ENCODE measurements at regions not wholly inside any gene's neighbourhood (a gene's known extent, or its start where the extent isn't known, plus 50 kb on each side); places are given as distances from the start of the nearest gene placed in this dataset.

DNA sequence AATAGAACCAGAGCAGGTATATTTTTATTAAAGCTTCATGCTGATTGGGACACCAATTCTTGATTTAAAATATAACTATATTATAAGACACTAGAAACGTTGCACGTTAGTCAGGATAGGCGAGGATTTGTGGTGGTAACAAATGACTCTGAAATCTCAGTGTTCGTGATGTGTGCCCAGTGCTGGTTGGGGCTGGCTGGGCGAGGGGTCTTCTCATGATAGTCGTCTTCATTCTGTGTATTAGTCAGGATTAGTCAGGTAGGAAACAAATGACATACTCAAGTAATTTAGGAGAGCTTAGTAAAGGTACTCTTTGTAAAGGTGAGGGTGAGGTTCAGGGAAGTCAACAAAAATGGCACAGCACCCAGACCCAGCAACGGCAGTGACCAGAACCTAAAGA lies 73.9 kb upstream of the HIF1A start:
- intact Hi-C loops (cut with DNase I), result no loop called here
- ATAC-seq (ENCODE audit: poor library complexity) (no peak), DNase-seq (no peak)

DNA sequence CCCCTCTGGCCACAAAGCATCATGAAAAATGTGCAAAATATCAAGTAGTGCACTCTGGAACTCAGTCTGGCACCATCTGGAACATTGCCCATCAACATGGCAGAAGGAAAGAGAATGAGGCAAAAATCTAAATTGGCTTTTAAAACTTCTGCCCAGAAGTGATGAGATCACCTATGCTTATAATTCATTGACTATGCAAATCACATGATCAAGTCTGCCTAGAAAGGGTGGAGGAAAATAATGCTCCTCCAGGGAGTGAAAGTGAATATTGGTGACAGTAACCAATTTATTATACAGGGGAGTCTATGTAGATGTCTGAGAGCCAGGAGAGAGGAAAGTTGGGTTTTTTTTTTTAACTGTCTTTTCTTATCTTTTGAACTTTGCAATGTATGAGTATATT lies 73.3 kb upstream of the HIF1A start:
- ATAC-seq (ENCODE audit: poor library complexity), result no peak
- intact Hi-C loops (cut with DNase I), result no loop called here
- no peak for DNase-seq

DNA sequence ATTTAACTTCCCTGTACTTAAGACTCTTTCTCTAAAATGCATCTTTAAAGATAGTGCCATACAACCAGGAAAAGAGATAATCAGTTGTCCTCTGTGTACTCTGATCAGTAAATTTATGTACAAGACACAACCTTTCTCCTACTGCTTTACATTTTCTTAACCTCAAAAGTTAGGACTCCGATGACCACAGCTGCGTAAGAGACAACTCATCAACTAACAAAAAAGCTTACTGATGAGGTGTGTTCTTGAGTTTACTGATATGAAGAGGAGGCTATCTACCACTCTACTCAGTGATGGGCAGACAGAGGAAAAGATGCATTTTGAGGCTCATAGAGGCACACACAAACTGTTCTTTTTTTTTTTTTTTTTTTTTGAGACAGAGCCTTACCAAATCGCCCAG lies 71.4 kb upstream of the HIF1A start:
- intact Hi-C loops (cut with DNase I), result no loop called here
- ATAC-seq (ENCODE audit: poor library complexity) (no peak), DNase-seq (no peak)

DNA sequence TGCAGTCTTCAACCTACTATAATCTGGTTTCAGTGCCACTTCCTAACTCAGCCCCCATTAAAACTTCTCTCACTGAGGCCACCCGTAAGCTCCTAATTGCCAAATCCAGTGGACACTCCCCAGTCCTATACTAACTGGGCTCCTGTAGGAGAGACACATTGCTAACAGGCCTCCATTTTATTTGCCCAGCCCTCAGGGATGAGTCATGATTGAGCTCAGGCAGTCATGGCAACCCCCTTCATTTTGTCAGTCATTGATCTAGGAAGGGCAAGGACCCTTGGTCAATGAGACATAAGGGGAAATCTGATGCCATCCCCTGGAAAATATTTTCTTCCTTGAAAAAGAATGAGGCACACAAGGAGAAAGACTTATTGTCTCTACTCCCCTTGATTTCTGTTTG lies 70.1 kb upstream of the HIF1A start:
- intact Hi-C loops (cut with DNase I), result no loop called here
- DNase-seq (no peak), ATAC-seq (ENCODE audit: poor library complexity) (no peak)

DNA sequence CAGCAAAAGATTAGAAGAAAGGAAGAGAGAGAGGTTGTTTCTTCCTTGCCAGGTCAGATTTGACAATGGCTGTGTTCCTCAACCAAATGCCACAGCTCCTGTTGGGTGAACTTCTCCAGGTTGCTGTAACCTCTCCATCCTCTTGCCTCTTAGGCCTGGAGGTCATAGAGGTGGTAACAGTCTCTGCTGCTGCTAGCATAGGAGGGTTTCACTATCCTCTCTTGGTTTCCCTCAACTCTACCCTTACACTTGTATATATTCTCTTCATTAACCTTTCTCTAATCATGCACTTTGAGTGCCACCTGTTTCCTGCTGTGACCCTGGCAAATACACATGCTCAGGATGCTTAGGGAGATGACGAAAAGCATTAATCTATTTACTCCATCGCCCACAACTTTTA lies 67.7 kb upstream of the HIF1A start:
- ATAC-seq (ENCODE audit: poor library complexity) (no peak), DNase-seq (no peak)
- intact Hi-C loops (cut with DNase I), result no loop called here

DNA sequence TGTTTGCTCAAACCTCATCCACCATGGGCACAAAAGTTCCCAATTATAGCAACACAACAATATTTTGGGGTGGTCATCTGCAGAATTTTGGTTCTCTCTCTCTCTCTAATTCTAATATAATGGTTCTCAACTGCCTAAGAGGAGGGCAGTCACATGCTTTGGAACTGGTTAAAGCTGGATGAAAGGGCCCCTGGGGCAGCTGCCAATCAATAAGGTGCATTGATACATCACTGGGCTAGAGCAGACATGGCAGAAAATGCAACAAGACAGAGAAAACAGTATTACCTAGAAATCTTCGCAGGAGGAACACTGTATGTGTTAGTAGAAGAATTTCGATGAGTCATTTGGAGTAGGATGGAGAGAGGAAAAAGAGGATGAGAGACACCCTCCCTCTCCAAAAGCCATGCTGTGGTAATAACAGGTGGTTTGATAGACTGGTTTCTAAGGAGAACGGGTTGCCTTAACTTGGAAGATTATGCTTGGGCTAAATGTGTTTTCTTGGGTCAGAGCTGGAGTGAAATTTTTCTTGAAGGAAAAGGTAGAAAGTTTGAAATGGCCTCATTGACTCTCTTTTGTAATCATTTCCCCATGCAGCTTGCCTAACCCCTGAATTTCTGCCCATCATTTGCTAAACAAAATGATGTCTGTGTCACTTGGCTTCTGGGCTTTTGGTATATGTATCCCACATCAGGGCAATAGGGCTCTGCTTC lies 67.1 kb upstream of the HIF1A start:
- DNase-seq (no peak), ATAC-seq (ENCODE audit: poor library complexity) (no peak)
- intact Hi-C loops (cut with DNase I), result no loop called here

DNA sequence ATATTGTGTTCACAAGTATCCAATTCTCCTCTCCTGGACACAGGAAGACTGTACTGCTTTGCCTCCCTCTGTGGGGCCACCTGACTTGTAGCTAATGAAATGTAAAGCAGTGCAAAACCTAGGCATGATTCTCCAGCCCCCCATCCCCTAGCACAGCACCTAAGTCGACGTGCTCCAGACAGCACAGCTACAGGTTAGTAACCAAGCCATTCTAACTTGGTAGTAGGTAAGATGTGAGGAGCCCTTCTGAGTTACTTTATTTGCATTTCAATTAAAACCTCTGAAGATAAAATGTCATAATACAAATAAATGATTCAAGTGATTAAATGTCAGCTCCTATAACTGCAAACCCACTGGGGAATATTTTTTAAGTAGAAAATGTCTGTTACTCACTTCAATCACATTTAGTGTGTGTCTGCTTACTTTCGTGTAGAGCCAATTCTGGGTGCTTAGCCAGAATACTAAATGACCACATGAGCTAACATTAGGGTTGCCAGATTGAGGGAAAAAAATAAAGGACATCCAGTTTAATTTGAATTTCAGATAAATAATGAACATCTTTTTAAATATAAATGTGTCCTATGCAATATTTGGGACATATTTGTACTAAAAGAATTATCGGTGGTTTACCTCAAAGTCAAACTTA lies 64.8 kb upstream of the HIF1A start:
- ATAC-seq (ENCODE audit: poor library complexity), result no peak
- intact Hi-C loops (cut with DNase I), result no loop called here
- no peak for DNase-seq

DNA sequence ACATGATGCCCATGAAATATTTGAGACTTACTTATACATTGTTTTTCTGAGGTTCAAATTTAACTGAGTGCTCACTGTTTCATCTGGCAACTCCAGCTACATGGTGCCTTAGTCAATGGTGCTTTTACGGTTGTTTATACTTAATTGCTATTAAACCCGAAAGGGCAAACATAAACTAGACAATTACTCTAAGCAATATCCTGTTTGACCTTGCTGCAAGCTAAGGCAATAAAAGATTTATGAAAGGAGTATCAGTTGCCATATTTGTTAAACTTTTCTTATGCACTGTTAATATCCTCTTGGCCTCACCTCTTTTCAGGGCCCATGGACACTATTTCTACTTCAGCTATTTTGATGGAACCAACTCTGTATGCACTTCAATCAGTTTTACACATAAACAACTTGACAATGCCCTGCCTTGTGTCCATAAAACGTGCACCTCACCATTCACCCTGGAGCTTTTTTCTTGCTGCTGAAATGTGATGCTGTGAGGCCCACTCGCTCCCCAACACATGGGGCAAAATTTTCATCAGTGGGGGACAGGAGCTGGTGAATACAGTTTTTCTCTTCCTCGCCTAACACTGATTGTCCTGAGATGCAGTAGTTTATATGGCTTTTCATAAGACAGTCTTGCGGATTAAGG lies 64.1 kb upstream of the HIF1A start:
- DNase-seq (no peak), ATAC-seq (ENCODE audit: poor library complexity) (no peak)
- intact Hi-C loops (cut with DNase I), result no loop called here

DNA sequence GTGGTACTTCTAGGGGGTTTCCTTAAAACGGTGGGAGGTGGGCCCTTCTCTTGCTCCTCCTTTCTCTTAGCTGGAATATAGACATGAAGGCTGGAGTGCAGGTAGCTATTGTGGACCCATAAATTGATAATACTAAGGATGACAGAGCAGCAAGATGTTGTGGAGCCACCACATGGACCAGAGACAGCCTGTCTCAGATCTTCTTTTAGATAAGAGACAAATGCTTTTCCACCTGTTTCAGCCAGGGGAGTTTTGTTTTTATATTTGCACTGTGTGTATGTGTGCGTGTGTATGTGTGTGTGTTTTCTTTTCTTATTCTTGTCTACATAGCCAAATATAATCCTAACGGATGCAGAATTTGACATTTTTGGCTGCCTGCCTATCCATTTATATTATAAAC lies 62.9 kb upstream of the HIF1A start:
- no peak for ATAC-seq (ENCODE audit: poor library complexity)
- DNase-seq, result no peak
- intact Hi-C loops (cut with DNase I), result no loop called here

DNA sequence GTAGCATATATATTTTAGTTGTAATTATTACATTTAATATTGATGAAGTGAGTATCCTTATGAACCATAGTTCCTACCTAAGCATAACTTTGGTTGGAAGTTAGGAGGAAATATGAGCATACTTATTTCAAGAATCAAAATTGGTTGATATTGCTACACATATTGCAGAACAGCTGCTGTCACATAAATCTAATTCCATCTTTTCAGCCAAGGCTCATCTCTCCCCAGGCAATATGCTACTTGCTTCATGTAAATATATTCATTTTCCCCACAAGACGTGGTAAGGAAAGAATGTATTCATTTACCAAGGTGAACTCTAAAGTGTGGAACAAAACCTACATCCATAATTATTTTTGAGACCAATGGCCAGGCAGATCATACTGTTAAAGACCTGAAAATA lies 62.5 kb upstream of the HIF1A start:
- no peak for DNase-seq
- ATAC-seq (ENCODE audit: poor library complexity), result no peak
- intact Hi-C loops (cut with DNase I), result no loop called here

DNA sequence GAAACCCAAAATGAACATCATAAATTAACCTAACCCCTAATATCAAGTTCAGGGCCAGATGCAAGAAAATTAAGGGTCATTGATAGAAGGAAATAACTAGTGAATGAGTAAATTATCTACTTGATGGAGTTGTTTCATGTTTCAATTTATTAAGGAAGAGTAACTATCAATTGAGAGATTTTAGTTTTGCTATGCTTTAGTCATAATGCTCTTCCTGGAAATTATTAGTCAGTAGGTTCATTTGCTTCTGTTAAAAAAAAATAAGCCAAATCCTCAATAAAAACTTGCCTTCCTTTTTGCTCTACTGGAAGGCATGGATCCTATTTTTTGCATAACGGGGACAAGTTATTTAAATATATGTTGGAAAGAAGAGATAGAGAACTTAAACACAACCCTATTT lies 59.0 kb upstream of the HIF1A start:
- intact Hi-C loops (cut with DNase I), result no loop called here
- ATAC-seq (ENCODE audit: poor library complexity) (no peak), DNase-seq (no peak)

DNA sequence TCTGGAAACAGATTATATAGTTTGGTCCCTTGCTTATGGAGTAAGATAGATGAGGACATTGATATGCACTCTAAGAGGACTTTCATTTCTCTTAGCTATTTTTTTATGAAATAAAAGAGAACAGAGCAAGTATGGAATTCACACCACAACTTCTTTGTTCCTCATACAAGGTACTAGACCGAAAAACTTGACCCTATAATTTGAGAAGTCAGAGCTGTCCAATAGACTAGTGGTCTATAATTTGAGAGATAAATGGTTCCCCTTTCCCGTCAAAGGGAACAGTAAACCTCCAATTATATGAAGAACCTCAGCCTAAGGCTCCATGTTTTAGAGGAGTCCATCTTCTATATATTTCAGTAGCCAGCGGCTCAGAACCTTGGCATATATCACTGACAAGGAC lies 58.5 kb upstream of the HIF1A start:
- DNase-seq, result no peak
- intact Hi-C loops (cut with DNase I), result no loop called here
- no peak for ATAC-seq (ENCODE audit: poor library complexity)

DNA sequence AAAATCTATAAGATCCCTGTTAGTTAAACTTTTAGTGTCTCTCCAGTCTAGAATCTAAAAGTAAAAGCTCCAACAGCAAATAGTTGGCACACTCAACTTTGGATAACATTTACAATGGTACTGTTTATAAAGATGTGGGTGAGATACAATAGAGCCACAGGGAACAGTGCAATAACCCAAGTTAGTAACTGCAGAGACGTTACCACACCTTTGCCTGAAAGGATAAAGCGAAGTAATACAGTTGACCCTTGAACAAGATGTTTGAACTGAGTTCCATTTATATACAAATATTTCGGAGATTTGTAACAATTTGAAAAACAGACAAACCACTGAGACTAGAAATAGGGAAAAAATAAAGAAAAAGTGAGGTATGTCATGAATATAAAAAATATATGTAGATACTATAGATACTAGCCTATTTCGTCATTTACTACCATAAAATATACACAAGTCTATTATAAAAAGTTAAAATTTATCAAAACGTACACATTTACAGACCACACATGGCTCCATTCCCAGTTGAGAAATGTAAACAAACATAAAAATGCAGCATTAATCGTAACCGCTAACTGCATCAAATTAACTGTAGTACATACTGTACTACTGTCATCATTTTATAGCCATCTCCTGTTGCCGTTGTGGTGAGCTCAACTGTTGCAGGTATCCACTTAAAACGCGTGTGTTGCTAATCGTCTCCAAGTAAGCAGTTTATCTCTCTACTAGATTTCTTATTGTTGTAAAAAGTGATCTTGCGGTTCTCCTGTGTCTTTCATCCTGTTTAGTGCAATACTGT lies 56.5 kb upstream of the HIF1A start:
- intact Hi-C loops (cut with DNase I), result no loop called here
- no peak for ATAC-seq (ENCODE audit: poor library complexity)

DNA sequence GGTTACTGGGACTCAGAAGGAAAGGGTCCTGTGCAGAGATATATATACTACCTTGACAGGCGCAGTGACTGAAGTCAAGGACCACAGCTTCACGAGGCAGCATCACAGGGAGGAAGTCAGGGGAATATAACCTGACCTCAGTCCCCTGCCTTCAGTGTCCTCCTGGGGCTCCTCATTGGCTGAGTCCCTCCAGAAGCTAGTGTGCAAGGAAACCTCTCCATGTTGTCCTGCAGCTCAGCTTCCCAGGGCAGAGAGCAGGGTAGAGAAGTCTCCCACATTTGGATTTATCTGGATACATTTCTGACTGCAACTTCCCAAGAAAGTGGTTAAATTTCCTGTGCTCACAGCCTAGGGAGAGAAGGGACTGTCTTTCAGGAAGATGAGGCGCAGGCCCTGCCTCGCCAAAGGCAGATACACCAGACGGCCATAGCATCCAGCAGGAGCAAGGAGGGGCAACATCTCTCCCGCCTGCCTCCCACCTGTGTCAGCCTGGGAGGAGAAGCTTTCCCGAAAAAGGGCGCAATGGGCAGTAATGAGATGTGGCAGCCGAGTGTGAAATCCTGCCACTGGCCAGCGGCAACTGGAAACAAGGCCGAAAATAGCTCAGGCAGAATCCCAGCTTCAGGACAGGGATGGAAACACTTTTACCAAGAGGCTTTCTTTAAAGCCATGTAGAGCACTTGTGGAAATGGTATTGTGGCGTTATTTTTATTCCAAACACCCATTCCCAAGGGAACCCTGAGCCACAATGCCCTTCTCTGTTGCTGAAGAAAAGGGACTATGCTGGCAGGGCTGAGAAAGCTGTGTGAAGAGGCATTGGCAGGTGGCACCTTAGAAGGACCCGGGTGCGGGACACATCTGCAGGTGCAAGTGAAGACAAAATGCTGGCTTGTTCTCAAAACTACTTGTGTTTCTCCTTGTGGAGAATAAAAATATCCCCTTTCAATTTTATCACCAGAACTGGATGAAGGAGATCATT lies 54.9 kb upstream of the HIF1A start:
- intact Hi-C loops (cut with DNase I), result no loop called here
- ATAC-seq (ENCODE audit: poor library complexity) (peak; percentile 83), DNase-seq (no peak)

More for the DNA sequence above, 56.5 kb upstream of the HIF1A start:
- DNase-seq, result no peak

DNA sequence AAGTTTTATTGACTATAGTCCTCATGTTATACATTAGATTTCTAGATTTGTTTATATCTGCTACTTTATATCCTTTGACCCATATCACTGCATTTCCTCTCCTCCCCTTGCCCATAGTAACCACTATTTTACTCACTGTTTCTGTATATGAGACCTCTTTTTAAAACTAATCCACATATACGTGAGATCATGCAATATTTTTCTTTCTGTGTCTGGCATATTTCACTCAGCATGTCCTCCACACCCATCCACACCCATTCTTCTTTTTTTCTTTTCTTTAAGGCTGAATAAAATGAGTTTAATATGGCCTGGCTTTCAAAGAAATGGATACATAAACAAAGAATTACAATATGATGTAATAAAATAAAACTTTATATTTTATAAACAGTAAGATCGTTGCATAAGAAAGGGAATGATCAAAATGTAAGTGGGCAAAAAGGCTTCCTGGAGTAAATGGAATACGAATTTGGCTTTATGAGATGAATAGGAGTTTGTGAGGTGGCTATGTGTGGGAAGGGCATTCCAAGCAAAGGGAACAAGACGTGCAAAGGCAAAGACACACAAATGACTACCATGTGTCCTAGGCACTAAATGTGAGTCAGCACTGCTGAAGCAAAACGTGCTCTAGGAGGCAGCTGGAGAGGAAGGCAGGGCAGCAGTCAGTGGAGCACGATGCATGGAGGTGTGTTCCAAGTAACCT lies 53.2 kb upstream of the HIF1A start:
- intact Hi-C loops (cut with DNase I), result no loop called here

DNA sequence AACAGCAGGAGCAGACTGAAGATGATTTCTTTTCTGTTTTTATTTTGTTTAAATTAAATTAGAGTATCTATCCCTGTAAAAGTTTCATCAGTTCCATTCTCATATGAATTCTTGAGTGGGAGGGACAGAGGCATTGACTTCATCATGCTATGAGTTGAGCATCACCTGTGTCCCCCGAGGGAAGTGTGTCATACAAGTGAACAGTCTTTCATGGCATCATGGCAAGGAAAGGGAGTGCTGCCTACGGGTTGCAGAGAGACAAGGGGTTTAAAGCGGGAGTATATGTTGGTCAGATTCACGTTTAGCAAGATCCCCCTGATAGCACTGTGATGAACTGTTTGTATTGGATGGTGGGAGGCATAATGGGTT lies 52.7 kb upstream of the HIF1A start:
- intact Hi-C loops (cut with DNase I), result no loop called here
- no peak for DNase-seq
- no peak for ATAC-seq (ENCODE audit: poor library complexity)

More for the DNA sequence above, 53.2 kb upstream of the HIF1A start:
- DNase-seq (no peak), ATAC-seq (ENCODE audit: poor library complexity) (no peak)

DNA sequence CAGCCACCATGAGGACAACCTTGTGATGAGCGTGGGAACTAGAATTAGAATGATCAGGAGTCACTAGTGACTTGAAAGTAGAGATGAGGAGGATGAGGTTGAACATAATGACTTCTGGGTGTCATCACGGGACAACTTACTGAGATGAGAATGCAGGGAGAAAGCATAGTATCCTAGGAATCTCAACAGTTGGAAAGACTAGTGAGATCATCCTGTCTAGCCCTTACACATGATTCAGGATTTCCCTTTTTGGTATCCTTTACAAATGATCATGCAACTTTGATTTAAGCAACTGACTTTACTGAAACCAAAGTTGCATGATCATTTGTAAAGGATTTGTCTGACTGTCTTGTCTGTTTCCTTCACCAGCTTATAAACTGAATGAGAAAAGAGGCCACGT lies 51.8 kb upstream of the HIF1A start:
- intact Hi-C loops (cut with DNase I), result no loop called here
- DNase-seq, result no peak
- ATAC-seq (ENCODE audit: poor library complexity), result no peak

DNA sequence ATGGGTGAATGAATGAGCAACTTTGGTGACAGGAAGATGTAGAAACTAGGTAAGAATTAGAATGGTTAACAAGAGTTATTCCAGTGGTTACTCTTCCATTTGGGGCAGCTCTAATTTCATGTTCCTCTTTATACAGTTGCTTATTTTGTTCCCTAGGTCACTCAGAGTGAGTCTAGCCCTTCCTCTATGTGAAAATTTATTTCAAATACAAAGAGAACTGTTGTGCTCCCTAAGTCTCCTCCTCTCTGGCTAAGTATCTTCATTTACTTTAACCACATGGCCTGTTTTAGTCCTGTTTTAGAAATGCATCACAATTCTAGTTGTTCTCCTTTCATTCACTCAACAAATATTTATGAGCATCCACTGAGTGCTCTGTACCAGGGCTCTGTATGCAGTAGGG lies 51.1 kb upstream of the HIF1A start:
- ATAC-seq (ENCODE audit: poor library complexity) (no peak), DNase-seq (no peak)
- intact Hi-C loops (cut with DNase I), result no loop called here
